Fibroblast of skin of abdomen (primary cell): ENCODE measurements at regions not wholly inside any gene's neighbourhood (a gene's known extent, or its start where the extent isn't known, plus 50 kb on each side); places are given as distances from the start of the nearest gene placed in this dataset.

Experiments used
- DNase-seq: peaks from one replicate; pipeline ENCODE4 v3.0.0-alpha.2; 2013

- DNase-seq = peak; percentile 61
Observed at GRCh38 chr3:30370681-30371271, 235.6 kb upstream of the TGFBR2 start.

- no peak for DNase-seq
Observed at GRCh38 chr3:30372837-30373236, 233.6 kb upstream of the TGFBR2 start.

GRCh38 chr3:30384546-30385072 is 221.8 kb upstream of the TGFBR2 start:
- no peak for DNase-seq

GRCh38 chr3:30393079-30393478 is 213.3 kb upstream of the TGFBR2 start:
- DNase-seq = no peak

DNA sequence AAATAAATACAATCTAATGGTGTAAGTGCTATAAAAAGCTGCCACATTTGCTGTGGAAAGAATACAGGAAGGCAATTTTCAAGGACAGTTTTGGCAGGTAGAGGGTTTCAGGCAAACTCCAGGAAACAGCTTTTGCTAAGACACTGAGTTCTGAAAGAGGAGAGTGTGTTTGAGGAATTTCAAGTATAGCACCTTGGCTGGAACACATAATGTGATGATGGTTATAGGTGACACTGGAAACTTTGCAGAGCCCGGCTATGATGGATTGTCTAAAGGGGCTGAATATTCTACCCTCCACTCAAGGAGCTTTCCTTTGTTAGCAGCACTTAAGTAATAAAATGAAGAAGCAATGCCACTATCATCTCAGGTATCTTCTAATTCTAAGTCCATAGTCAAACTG is 209.4 kb upstream of the TGFBR2 start:
- no peak for DNase-seq

GRCh38 chr3:30399394-30400181 is 206.8 kb upstream of the TGFBR2 start:
- DNase-seq = peak; percentile 27

GRCh38 chr3:30400926-30401325 is 205.5 kb upstream of the TGFBR2 start:
- no peak for DNase-seq

DNA sequence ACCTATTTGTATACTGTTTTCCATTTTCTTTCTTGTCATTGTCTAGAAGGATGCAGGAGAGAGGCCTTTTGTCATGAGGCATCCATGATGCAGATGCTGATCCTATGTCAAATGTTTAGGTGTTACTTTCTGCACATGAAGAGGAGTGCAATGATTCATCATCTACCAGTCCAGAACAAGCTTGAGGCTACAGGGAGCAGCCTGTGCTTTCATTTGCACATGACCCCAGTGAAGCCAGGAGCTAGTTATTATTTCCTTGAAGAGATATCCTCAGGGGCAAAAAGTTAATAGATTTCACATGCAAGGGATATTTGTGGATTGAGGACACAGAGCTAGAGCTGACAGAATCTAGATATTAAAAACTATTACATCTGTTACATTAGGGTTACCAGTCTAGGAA is 204.4 kb upstream of the TGFBR2 start:
- peak; percentile 23 for DNase-seq

DNA sequence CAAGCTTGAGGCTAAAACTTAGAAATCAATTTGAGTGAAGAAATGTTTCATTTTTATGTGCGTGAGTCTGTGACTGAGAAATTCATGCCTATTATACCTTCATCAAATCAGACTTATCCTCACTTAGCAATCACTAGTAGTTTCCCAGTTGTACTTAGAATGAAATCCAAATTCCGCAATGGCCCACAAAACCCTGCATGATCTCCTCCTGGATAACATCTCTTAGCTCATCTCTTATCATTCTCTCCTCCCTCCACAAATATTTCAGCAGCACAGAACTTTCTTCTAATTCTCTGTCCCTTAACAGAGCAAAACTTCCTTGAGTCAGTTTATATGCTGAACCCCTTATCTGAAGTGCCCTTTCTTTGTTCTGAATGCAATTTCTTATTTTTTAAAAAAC is 198.8 kb upstream of the TGFBR2 start:
- DNase-seq = no peak

- no peak for DNase-seq
Observed at GRCh38 chr3:30408105-30408557, 198.3 kb upstream of the TGFBR2 start.

GRCh38 chr3:30418443-30418842 is 188.0 kb upstream of the TGFBR2 start:
- DNase-seq = peak; percentile 34

- DNase-seq = peak; percentile 67
Observed at GRCh38 chr3:30421266-30421665, 185.1 kb upstream of the TGFBR2 start.

DNA sequence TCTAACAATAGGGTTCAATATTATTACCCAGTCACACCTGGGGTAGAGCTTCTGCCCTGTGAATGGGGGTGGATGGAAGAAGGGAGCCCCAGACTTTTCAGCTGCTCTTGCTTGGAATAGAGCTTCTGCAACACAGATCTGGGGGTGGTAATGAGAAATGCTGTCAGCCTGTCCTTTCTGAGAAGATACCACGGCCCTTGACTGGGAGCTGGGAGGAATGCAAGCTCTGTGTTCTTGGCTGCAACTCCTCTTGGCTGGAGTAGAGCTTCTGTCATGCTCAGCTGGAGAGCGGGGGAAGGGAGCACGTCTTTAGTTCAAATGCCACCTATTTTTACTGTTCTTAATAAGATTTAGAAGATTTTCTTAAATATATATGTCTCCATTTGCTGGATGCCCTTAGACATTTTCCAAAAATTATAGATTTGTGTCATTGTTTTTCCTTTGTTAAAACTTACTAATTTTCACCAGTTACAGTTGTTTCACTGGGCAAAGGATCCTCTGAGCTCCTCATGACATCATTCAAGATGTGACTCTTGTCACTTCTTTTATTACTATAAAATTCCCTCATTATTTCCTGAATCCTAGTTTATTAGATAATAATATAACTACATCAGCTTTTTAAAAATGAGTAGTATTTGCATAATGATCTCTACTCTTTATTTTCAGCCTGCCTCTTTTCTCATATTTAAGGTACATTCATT is 180.0 kb upstream of the TGFBR2 start:
- peak; percentile 70 for DNase-seq

GRCh38 chr3:30428251-30428650 is 178.2 kb upstream of the TGFBR2 start:
- DNase-seq = peak; percentile 81

DNA sequence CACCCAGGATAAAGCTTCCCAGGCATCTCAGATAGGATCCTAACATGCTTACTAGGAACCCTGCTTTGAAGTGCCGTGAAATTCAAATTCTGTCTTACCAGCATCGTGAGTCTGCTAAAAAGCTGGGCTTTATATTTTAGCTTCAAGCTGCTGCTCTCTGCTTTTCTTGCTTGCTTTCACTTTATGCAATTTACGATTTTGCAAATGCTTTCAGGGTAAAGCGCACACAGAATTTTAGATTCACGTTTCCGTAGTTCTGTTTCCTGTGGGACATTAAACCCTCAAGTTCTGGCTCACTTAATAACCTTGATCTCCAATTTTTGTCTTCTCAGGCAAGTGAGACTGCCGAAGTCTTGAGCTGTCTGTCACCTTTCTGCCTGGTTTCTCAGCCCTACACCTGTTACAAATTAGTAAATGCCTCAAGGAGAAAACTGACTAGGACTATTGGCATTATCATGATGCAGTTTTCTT is 170.5 kb upstream of the TGFBR2 start:
- DNase-seq = peak; percentile 44

DNA sequence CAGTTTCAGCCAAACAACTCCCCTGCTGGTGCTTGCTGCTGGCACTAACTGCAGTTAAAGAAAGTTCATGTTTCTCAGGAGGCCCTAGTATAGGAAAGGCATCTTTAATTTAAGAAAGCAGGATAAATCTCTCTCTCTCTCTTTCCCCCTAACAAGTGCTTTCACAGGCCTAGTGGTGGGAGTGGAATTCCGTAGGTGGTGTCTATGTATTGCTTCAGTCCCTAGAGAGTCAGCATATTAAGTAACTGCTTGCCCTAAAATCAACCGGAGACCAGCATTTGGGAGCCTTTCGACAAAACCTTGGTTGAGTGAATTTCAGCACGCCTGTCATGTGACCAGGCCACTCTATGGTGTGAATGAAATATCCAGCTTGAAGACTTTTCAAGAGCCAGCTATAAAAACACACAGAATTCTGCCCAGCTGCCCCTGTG is 169.2 kb upstream of the TGFBR2 start:
- DNase-seq = peak; percentile 54

GRCh38 chr3:30438126-30438525 is 168.3 kb upstream of the TGFBR2 start:
- DNase-seq = no peak

GRCh38 chr3:30439451-30440053 is 166.8 kb upstream of the TGFBR2 start:
- DNase-seq = no peak

- DNase-seq = peak; percentile 69
Observed at GRCh38 chr3:30440147-30440604, 166.2 kb upstream of the TGFBR2 start.

DNA sequence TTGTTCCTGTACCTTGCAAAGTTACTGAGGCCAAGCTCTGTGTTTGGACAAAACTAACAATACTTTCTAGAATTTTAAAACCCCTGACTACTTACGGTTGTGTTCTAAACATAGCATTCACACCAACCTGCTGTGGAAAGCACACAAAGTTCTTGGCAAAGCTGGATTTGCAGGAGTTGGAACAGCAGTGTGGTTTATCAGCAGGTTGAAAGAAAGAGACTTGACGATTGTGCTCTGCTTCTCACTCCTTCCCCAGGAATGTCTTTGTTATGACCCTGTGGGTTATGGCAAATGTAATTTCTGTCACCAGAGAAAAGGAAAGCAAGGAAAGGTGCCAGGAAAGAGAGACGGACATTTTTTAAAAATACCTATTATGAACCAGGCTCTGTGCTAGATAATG is 165.5 kb upstream of the TGFBR2 start:
- no peak for DNase-seq

- peak; percentile 97 for DNase-seq
Observed at GRCh38 chr3:30443756-30444673, 162.4 kb upstream of the TGFBR2 start.
